Fibroblast of skin of scalp (primary cell): ENCODE measurements at regions not wholly inside any gene's neighbourhood (a gene's known extent, or its start where the extent isn't known, plus 50 kb on each side); places are given as distances from the start of the nearest gene placed in this dataset.
"Not testable (repeated sequence)": the region's sequence is repeated elsewhere in the genome, so short reads cannot be mapped to it uniquely, and the experiment has no call there.

Experiments
- DNase-seq: peaks from one replicate; pipeline ENCODE4 v3.0.0-alpha.2; 2013

DNA sequence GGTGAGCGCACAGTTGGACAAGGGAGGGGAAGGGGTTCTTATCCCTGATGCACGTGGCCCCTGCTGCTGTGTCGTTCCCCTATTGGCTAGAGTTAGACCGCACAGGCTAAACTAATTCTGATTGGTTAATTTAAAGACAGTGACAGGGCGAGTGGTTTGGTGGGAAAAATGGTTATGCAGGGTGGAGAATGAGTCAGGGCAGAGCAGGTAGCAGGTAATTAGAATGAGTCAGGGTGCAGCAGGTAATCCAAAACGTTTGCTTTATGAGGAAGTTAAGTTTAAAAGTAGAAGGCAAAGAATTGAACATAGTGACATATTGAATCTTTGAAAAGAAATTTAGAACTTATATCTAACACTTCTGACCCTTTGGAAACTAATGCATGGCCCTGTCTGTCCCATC, 240.5 kb downstream of the NUAK1 start:
- DNase-seq, result not testable (repeated sequence)

DNA sequence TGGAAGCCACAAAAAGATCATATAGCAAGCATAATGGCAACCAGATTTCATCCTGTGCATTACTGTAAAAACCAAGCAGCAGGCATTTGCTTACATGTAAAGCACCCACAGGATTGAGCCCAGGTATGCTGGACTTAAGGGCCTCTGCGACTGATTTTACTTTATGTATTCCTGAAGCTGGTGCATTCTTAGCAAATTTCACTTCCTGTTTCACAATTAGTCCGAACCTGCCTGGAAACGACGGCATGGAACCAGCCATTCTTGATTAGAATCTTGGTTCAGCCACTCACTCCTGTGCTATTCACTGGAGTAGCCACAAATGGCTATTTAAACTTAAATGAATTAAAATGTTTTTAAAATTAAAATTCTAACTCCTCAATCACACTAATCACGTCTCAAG, 239.2 kb downstream of the NUAK1 start:
- no peak for DNase-seq

DNA sequence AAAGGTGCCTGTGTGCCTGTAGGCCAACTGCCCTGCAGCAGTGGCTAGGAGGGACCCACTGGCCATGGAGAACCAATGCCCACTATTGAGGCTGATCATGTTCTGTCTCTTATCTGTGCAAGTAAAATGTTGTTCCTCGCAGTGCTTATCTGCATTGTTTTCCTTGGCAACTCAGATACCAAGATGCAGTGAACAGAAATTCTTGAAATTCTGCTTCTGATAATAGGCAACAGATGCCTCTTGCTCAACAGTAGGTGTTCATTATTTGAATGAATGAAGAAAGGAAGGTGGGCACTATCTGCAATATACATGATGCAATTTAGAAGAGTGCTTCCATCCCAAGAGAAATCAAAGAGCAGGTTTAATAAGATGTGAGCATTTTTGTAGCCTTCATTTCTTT, 232.2 kb downstream of the NUAK1 start:
- DNase-seq, result peak; percentile 20

DNA sequence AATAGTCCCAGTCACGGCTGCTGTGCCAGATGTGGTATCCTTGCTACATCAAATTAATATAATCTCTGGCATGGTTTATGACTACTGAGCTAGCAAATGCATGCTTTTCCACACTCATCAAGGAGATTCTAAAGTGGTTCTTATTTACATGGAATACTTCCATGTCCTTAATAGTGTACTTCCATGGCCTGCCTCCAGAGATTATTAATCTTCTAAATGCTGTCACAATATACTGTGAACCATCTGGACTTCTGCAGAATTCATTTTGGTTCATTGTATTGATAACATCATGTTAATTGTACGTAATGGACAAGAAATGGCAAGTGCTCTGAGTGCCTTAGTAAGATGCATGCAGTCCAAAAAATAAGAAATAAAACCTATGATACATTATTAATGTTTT, 230.8 kb downstream of the NUAK1 start:
- DNase-seq, result no peak

DNA sequence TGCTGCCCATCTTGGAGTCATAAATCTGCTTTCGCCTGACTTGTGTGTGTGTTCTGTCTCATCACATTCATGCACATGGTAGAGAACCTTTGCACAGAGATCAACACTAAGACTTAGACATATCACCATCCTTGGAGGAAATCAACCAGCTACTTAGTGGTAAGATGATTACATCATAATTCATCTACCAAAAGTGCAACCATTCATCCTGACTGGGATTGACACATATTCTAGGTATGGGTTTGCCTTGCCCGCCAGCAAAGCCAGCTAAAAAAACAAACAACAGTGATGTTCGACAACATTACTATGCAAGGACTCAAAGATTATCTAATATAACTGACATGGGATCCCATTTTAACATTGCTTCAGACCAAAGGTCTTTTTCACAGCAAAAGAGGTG, 228.7 kb downstream of the NUAK1 start:
- no peak for DNase-seq

DNA sequence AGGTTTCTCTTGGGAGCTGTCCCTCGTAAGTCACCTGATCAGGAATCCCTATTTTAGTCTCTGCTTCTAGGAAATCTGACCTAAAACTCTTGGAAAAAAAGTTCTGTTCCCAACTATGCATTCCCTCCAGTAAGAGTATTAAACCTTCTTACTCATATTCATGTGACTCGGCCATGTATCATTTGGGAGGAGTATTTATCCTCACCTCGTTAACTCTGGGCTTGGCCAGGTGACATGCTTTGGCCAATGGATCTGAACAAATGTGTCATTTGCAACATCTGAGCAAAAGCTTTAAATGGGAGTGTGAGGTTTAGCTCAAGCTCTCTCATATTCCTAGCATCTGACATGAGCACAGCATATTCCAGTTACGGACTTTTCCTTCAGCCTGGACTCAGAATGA, 226.8 kb downstream of the NUAK1 start:
- no peak for DNase-seq

DNA sequence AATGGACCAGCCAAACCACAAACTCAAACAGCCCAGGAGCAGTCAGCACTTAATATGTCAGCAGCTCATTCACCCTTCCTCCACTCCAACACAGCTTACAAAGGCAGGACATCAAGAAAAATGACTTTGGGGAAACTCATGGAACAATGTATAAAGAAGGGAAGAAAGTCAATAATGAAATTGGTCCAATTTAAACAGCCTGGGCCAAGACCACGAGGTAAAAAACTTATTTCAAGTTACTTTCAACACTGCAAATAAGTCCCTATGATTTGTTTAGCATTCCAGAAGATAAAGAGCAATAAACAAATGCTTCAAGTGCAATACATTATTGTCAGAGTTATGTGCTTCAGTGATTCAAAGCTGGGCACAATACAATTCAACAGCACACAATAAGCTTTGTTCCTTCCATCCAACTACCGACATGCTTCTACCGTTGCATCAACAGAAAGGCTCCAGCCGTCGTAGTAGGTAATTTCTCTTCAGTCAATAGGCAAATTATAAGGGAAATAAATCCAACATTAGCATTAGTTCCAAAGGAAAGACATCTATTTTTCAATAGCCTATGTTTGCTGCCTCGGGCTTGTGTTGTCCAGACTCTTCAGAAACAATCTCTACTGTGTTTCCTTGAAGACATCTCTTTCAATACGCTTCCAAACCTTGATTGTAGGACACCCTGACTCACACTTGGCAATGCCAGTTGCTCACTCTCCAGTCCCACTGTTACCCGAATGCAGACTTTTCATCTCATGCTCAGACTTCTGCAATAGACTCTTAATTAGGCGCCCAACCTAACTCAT, 225.7 kb downstream of the NUAK1 start:
- DNase-seq, result no peak

DNA sequence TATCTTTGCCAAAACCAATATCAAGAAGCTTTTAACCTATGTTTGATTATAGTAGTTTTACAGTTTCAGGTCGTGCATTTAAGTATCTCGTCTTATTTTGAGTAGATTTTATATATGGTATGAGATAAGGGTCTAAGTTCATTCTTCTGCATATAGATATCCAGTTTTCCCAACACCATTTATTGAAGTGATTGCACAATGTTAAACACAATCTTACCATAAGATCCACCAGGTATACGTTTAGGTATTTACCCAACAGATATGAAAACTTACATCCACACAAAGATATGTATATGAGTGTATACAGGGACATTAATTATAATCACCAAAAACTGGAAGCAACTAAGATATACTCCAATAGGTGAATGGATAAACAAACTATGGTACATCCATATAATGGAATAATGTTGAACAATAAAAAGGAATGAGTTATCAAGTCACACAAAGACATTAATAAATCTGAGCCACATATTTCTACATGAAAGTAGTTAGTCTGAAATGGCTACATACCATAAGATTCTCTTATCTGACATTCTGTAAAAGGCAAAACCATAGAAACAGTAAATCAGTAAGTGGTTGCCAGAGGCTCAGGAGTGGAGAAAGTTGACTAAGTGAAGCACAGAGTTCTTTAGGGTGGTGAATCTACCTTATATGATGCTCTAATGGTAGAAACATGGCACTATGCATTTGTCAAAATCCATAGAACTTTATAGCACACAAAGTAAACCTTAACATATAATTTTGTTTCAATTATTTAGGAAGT, 222.6 kb downstream of the NUAK1 start:
- DNase-seq, result no peak

DNA sequence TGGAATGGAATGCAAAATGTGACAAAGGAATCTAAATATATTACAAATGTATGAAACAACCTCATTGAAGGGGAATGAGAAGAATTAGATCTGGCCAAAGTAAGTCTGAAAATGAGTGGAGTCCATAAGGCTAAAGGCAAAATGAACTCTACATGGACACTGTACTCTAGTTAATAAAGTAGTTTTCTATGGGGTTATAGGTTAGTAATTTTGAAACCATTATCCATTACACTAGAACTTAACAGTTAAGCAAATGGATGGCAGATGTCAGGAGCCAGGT, 222.1 kb downstream of the NUAK1 start:
- peak; percentile 59 for DNase-seq

DNA sequence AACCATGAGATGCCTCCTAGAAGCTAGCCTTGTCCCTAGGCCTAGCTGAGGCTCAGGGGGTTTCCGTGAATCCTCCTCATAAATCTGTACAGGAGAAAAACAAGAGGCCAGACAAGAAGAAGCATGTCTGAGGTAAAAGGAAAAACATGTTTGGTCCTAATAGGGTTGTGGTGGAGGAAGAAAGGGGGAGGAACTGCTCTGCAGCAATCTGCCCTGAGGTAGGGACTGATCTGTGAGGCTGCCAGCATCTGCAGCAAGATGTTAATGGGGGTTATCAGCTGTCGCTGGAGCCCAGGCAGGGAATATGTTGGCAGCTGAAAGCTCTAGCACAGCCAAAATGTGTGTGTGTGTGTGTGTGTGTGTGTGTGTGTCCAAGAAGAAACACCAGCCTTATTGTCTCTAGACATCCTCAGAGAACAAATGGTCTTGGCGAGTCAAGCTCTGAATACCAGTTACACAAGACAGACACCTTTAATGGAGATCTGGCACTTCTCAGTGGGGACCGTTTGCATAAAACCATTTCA, 218.5 kb downstream of the NUAK1 start:
- DNase-seq, result peak; percentile 22

DNA sequence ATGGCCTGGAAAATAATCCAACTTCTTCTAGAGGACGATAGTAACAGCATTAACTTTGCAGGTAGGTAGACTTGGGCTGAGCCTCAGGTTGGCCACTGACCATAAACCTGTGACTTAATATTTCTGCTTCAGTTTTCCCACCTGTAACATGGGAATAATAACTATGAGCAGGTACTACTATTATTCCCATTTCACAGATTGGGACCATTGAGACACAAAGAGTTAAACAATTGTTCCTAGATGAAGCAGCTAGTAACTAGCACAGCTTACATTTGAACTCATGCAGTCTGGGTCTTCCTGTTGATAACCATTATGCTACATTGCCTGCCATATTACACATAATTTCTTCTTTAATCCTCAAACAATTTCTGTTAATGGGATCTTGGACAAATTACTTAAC, 217.7 kb downstream of the NUAK1 start:
- DNase-seq, result no peak

DNA sequence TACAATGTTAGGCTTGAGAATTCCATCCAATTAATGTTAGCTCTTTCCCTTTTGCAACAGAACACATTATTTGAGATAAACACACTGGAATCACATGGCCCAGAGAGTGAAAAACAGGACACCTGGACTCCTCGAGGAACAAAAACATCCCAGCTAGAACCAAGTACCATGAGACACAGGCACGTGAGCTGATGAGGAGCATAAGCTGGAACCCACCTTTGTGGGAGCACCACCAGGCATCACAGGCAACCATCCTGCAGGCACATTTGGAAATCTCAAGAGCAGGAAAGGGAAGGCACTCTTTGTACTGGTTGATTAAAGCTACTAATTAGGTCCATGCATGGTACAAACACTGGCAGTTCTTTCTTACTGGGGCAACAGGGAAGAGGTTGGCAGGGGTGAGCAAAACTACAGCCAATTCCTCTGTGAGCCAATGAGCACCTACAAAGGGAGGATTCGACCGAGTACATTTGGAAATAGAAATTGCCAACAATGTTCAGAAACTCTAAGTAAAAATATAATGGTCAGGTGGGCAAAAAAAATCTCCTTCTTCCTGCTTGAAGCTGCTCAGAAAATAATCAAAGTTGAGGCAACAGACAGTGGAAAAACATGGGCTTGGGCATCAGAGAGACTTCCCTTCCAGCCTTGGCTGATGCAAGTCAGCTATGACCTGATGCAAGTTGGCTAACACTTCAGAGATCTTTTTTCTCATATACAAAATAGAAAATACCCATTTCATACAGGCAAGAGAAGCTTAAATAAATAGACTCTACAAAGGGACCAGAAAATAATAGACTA, 216.7 kb downstream of the NUAK1 start:
- peak; percentile 75 for DNase-seq

DNA sequence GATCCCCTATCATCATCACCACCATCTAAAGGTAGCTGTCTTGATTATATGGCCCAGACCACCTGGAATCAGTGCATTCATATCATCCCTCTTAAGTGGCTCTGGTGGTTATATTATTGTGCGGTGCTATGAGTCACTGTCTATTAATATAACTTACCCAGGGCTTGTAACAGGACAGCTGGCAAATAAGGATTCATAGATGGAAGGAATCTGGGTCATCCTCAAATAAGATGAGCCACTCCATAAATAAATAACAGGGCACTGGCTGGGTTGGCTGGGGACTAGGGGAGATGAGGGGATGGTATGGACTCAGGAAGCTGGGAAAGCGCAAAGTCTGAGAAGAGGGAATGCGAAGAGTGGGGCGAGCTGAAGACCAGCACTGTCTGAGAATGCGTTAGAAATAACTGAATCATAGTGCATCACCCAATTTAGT, 216.1 kb downstream of the NUAK1 start:
- DNase-seq, result peak; percentile 90

DNA sequence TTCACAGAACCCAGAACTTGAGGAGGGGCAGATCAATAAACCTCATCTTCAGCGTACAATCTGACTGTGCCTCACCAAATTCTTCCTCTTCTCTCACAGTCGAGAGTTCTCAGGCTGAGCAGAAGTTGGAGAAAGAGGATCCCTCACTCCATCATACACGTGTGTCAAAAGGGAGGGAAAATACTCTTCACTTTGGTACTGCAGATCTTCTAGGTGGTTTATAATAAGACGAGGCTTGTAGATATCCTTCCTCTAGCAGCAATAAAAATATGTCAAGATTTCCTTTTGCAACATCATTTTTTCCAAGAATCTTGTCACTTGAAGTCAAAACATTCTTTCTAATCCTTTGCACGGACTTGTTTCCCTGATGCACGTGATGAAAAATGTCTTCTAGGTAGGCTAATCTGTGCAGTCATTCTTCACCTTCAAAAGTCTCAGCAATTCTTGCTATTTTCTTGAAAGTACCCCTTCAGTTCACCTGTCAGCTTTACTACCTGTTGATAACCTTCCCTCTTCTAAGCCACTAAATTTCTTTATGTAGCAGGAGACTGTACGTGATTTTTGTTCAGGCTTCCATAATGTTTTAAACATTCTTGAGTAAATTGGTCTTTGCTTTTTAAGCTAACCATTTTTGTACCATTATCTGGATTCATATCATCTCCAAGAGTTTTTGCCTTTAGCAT, 214.1 kb downstream of the NUAK1 start:
- DNase-seq, result no peak

DNA sequence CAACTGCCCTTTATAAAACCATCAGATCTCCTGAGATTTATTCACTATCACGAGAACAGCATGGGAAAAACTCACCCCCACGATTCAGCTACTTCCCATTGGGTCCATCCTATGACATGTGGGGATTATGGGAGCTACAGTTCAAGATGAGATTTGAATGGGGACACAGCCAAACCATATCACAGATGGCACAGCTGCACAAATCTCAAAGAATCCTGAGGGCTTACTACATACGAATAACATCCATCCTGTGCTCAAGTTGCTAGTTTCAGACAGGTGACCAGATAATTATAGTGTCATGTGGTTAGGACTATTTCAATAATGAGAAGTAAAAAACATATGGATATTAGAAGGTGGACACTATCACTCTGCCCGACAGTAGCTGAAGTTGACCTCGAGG, 211.2 kb downstream of the NUAK1 start:
- DNase-seq, result no peak

DNA sequence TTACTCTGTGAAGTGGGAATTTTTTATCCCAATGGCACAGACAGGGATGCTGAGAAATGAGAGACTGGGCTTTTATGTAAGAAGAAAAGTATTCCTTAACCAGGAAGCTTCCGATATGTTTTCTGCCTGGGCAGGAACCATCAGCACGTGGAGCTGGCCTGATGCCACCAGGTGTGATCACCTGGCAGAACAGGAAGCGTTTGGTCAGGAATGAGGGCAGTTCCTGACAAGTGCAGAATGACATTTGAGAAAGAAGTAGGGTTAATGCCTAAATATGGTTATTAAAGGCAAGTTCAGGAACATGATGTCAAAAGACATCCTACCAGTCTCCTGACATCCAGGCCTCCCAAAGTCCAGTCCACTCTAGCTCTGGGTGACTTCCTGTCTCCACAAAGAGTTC, 210.3 kb downstream of the NUAK1 start:
- no peak for DNase-seq

DNA sequence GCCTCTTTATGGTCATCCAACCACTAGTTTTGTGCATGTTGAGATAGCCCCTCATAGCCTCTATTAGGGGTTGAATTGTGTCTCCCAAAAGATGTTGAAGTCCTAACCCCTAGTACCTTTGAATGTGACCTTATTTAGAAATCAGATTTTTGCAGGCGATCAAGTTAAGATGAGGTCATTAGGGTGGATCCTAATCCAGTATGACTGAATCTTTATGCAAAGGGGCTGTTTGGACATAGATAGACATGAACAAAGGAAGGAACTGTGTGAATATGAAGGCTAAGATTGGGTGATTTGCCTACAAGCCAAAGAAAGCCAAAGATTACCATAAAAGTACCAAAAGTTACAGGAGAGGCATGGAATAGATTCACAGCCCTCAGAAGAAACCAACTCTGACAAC, 209.6 kb downstream of the NUAK1 start:
- no peak for DNase-seq

DNA sequence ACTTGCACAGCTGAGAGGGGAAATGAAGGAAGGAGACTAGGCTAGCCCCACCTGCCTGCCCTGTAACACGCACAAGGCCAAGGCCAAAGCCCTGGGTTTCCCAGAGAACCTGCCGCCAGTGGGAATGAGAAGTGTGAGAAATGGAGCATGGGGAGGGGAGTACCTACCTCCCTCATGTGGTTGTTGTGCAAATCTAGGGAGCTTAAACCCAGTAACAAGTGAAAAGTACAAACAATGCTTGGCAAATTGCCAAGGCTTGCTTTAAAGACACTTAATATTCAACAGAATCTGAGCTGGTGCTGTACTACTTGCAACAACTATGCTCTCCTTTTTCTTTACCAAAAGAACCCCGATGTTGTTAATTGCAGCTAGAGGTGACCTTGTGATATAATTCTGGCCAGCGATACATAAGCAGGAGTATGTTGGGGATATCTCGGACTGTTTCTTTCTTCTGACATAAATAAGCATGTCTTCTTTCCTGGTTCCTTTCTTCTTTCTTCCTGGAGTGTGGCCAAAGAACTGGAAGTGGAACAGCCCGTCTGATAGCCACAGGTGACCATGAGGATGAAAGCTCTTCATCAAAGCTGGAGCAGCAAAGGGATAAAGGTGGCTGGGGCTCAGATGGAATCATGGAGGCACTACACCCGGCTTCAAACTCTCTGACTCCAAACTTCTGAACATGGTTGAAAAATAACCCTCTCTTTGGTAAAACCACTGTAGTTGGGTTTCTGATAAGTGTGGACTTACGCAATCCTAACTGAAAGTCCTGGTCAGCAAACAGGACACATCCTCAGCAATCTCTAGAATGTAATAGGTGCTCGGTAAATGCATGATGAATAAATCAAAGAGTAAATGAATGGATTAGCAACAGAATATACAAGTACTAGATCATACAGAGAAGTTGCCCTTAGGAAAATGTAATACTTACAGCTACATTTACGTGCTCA, 207.9 kb downstream of the NUAK1 start:
- DNase-seq, result no peak

DNA sequence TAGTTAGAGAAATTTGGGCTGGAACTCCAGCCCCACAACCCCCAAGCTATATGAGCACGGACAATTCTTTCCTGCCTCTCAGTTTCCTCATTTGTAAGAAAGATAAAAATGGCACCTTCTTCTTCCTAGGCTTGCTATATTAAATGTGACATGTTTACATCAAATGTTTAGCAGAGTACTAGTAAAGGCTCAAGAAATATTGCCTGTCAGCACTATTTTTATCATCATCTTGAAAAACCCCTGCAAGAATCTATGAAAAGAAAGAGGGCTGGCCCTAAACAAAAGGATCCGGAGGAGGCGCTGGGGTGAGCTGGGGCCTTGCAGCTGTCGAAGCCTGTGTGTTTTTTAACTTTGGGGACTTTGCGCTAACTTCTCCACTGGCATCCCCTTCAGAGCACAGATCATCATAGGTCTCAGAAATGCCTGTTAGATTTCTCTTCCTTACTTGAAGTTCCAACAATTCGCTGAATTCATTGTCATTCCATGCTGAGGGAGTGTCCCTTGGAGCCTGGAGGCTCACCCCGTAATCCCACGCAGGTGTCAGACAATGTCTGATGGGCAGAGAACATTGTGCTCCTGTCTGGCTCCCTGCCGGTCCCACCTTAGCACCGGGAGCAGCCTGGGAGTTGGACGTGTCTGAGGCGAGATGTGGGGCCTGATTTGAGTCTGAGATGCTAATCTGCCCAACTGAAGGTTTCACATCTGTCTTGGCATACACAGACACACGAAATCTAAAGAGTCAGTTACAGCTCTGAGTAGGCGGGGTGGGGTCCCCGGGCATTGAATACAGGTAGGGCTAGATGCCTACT, 206.8 kb downstream of the NUAK1 start:
- no peak for DNase-seq
